HFFc6 (cell line): ENCODE measurements at regions not wholly inside any gene's neighbourhood (a gene's known extent, or its start where the extent isn't known, plus 50 kb on each side); places are given as distances from the start of the nearest gene placed in this dataset.

Source experiments
- DNase-seq: peaks from one replicate; pipeline ENCODE4 v3.0.0-alpha.2; 2018
- H3K27ac Mint-ChIP-seq: 2 replicates; pipeline ENCODE4 v1.8.0; 2020; ENCODE audit warnings: mild to moderate bottlenecking, mixed read lengths
- H3K27me3 Mint-ChIP-seq: 2 replicates; pipeline ENCODE4 v1.8.0; 2021; ENCODE audit warnings: mild to moderate bottlenecking, moderate library complexity, mixed read lengths; ENCODE audit not compliant: insufficient read depth
- H3K36me3 Mint-ChIP-seq: 2 replicates; pipeline ENCODE4 v1.8.0; 2021; ENCODE audit warnings: low read depth, mixed read lengths
- H3K4me1 Mint-ChIP-seq: 2 replicates; pipeline ENCODE4 v1.8.0; 2020; ENCODE audit warnings: low read depth, mixed read lengths
- H3K4me3 Mint-ChIP-seq: 2 replicates; pipeline ENCODE4 v1.8.0; 2020; ENCODE audit warnings: mild to moderate bottlenecking, moderate library complexity, mixed read lengths
- H3K9me3 Mint-ChIP-seq: 2 replicates; pipeline ENCODE4 v1.8.0; 2020; ENCODE audit warnings: mild to moderate bottlenecking, mixed read lengths
- CTCF ChIP-seq: fragments of 200-600 bp; sonication (generic); IDR thresholded peaks from 2 replicates; pipeline ENCODE4 v1.5.0; 2021; ENCODE audit warnings: antibody characterized with exemption, mild to moderate bottlenecking

- Mint-ChIP-seq H3K4me3 (no peak overlapping the region), H3K27me3 (no peaks in the 10 kb centered on the region), H3K9me3 (peaks cover 72% of the 10 kb centered on the region), H3K27ac (no peak overlapping the region), H3K4me1 (no peaks in the 10 kb centered on the region), H3K36me3 (peaks cover 6% of the 10 kb centered on the region; the same call in 1 of the 2 replicates)
- no peak for DNase-seq
- TF ChIP-seq CTCF, result no peak
These were observed 167.1 kb upstream of the SOX1 start for GRCh38 chr13:111899714-111900389.

- H3K4me3 Mint-ChIP-seq, result no peak overlapping the region
- H3K27ac Mint-ChIP-seq, result no peak overlapping the region
- no peak for TF ChIP-seq CTCF
- H3K27me3 Mint-ChIP-seq, result no peaks in the 10 kb centered on the region
- H3K36me3 Mint-ChIP-seq, result peaks cover 6% of the 10 kb centered on the region; the same call in 1 of the 2 replicates
- no peaks in the 10 kb centered on the region for H3K4me1 Mint-ChIP-seq
- no peak for DNase-seq
- peaks cover 74% of the 10 kb centered on the region for H3K9me3 Mint-ChIP-seq
These were observed 166.4 kb upstream of the SOX1 start for GRCh38 chr13:111900390-111901131.

- Mint-ChIP-seq H3K4me3 (no peak overlapping the region), H3K9me3 (peaks cover 69% of the 10 kb centered on the region), H3K27me3 (no peaks in the 10 kb centered on the region), H3K36me3 (no peaks in the 10 kb centered on the region), H3K27ac (no peak overlapping the region), H3K4me1 (no peaks in the 10 kb centered on the region)
- no peak for DNase-seq
- TF ChIP-seq CTCF, result no peak
These were observed 165.6 kb upstream of the SOX1 start for GRCh38 chr13:111901267-111901915.

GRCh38 chr13:111902726-111903125 is 164.2 kb upstream of the SOX1 start:
- peaks cover 69% of the 10 kb centered on the region for H3K9me3 Mint-ChIP-seq
- DNase-seq, result no peak
- H3K27ac Mint-ChIP-seq, result no peak overlapping the region
- H3K4me1 Mint-ChIP-seq, result no peaks in the 10 kb centered on the region
- TF ChIP-seq CTCF, result no peak
- H3K4me3 Mint-ChIP-seq, result no peak overlapping the region
- peaks cover 8% of the 10 kb centered on the region; the same call in 1 of the 2 replicates for H3K36me3 Mint-ChIP-seq
- H3K27me3 Mint-ChIP-seq, result peaks cover 2% of the 10 kb centered on the region

GRCh38 chr13:111903143-111903542 is 163.8 kb upstream of the SOX1 start:
- no peak for TF ChIP-seq CTCF
- Mint-ChIP-seq H3K9me3 (peaks cover 70% of the 10 kb centered on the region), H3K4me3 (no peak overlapping the region), H3K27me3 (peaks cover 2% of the 10 kb centered on the region), H3K4me1 (no peaks in the 10 kb centered on the region), H3K36me3 (peaks cover 8% of the 10 kb centered on the region; the same call in 1 of the 2 replicates), H3K27ac (no peak overlapping the region)
- DNase-seq, result no peak
